ENCODE measurements at regions not wholly inside any gene's neighbourhood (a gene's known extent, or its start where the extent isn't known, plus 50 kb on each side); places are given as distances from the start of the nearest gene placed in this dataset.
A peak's percentile ranks its signal among the peaks of the same experiment; 100 is the strongest.

- DNase-seq: no peak
Measured at GRCh38 chr19:30672926-30673325, 300.7 kb downstream of the ZNF536 start.

DNA sequence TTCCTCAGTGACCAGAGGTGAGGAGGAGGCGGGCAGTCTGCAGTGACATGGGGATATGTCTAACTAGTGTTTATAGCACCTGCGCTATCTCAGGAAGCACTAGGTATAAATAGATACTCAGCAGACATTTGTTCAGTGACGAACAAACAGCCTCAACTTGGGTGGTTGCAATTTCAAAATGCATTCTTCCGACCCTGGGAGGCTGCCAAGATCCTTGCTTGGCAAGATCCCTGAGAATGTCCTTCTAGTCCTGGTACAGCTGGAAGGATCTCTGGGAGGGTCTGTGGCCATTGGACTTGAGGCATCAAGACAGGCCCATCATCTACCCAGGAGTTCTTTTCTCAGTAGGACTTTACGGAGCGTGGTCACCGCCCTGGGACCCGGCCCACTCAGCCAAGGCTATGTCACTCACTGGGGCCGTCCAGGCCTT lies 299.5 kb downstream of the ZNF536 start:
- DNase-seq: no peak

- no peak for DNase-seq
Measured at GRCh38 chr19:30671367-30671619, 299.1 kb downstream of the ZNF536 start.

DNA sequence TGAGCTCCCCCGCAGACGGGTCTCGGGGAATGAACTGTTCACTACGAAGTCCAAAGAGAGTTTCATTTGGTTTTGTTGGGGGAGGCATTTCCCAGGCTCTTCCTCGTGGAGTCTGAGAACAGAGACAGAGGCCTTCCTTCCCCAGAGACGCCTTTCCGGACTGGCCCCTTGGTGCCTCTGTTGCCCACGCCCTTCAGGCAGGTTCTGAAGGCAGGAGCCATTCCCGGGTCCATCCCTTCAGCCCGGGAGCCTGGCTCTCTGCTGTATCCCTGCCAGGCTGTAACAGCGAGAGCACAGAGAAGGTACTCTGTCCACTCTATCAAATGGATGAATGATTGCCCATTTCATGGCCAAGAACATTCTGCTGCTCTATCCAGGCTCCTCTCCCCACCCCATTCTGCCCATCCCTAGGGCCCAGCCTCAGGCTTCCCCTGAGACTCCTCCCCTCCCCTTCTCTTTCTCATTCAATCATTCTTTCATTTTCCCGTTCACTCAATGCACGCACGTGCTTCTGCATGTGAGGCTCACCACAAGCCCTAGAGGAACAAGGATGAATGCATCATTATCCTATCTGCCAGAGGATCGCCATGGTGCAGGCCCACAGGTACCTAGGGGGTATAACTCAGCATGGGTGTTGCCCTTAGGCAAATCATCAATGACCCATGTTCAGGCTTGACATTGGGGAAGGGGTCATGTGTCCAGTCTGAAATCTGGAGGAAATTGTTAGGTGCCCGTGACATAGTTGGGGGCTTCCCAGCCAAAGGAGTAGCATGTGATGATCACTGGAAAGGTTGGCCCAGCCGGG lies 298.6 kb downstream of the ZNF536 start:
- no peak for DNase-seq

DNA sequence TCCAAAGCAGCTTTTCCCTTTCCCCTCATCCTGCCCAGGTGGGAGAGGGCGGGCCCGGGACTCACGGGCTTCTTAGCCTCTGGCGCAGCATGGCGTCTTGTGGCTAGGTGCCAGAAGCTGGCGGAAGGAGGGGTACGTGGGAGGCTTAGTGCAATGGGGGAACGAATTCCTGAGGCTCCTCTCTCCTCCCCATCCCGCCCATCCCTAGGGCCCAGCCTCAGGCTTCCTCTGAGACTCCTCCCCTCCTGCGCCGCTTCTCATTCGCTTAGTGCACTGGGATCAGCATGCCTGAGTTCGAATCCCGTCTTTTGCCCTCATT lies 297.8 kb downstream of the ZNF536 start:
- DNase-seq: no peak

- peak; percentile 42 for DNase-seq
Measured at GRCh38 chr19:30669329-30670010, 297.3 kb downstream of the ZNF536 start.

GRCh38 chr19:30668521-30669155 lies 296.5 kb downstream of the ZNF536 start:
- no peak for DNase-seq

- DNase-seq: no peak
Measured at GRCh38 chr19:30667746-30668145, 295.6 kb downstream of the ZNF536 start.

DNA sequence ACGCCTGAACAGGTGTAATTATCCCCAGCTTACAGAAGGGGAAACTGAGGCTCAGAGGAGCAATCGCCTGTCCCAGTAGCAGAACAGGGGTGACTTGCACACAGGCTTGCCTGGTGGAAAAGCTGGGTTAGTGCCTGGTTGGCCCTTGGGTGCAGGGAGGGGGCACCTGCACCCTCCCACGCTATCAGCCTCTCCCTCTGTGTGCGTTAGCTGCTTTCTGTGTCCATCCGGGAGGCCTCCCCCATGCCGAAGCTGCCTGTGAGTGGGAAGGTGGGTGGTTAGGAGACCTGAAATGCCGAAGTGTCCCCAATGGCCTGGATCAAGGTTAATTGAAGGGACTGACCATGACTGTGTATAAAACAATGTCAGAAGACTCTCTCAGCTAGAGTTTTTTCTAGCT lies 295.0 kb downstream of the ZNF536 start:
- DNase-seq: no peak

DNA sequence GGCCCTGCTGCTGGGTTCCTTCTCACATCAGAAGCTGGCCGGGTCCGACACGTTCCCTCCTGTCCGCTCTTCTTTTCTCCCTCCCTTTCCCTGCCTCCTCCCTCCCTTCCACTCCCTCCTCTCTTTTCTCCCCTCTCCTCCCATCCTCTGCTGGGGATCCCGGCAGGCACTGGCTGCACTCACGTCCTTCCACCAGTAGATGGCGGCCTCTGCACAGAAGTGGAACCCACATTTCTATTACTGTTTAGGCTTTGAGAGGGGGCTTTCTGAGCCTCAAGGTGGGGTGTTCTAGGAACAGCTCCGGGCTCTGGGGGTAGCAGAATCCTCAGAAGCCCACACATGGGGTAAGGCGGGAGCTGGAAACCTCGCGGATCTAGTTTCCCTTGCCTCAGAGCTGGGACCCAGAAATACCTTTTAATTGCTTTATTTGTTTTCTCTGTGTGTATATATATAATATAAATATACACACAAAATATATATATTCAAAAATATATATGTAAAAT lies 294.2 kb downstream of the ZNF536 start:
- DNase-seq: peak; percentile 32

GRCh38 chr19:30665449-30665848 lies 293.3 kb downstream of the ZNF536 start:
- no peak for DNase-seq

DNA sequence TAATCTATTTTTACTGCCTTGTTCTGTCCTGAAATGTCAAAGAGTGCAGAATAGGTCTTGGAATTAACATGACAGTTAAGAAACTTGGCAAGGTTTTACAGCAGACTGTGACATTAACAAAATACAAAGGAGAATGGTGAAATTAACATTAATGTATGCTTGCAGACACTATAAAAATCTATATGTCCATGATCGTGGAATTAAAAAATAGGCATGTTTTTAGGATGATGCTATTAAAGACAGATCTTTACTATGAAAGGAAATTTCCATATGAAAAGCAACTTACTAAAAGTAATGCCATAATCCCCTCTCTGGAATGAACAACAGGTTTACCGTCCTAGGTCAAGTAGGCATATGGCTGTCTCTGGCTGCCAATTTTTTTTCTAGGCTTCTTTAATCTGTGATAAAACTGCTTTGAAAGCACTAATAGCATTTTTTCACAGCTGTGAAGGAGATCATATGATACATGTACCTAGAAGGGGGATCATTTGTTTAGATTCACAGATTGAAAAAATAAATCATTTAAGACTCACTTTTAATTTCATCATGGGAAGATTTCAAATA lies 291.5 kb downstream of the ZNF536 start:
- DNase-seq: no peak

- no peak for DNase-seq
Measured at GRCh38 chr19:30662211-30662861, 290.2 kb downstream of the ZNF536 start.

DNA sequence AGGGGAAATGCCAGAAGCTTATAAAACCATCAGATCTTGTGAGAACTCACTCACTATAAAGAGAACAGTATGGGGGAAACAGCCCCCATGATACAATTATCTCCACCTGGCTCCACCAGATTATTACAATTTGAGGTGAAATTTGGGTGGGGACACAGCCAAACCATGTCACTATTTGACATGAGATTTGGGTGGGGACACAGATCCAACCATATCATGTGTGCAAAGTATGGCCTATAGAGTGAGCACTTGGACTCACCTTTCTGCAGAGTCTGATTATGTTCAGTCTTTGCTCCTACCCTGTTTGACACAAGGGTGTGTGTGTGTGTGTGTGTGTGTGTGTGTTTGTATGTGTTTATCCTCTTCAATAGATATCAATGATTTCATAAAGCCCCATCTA lies 287.5 kb downstream of the ZNF536 start:
- DNase-seq: no peak

- DNase-seq: no peak
Measured at GRCh38 chr19:30656520-30657100, 284.4 kb downstream of the ZNF536 start.

DNA sequence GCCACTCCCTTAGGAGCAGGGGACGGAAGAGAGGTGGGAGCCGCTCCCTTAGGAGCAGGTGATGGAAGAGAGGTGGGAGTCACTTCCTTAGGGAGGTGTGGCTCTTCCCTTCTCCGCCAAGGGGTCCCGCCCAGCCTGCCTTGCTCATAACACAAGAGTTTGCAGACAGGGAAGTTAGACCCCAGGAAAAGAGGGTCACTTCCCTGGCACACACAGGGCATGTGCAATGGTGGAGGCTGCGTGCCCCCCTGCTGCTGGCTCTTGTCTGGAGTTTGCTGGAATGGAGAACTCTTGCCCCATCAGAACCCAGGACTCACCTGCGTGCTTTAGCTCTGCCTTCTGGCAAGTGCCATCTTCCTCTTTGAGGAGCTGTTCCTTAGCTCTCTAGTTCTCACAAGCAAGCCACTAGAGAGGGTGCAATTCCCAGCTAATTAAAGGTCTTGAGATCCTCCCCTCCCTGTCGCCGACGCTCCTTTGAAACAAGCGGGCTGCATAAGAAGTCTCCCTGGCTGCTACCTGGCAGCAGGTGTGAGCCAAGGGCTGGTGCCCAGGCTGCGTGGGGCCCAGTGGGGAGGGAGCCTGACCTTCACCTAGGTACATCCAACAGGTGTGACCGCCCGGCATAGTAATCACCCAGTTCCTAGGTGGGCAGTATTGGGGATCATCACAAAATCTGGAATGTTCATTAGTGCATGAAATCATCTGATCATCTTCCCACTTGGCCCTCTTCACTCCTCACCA lies 281.6 kb downstream of the ZNF536 start:
- no peak for DNase-seq

DNA sequence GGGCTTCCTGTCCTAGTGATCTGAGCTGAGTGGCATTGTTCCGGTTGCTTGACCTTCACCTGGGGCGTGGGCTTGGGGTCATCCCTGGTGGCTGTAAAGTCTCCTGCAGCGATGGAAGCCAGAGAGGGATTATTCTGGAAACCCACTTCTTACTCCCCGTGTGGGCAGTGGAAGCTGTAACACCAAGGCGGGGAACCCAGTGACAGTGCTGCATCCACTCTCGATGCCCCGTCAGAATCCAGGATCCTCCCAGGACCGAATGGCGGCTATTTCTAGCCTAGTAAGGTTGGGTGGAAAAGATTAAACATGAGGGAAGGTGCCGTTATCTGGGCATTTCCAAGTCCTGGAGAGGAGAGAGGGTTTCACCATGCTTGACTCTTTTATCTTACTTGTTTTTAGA lies 280.6 kb downstream of the ZNF536 start:
- DNase-seq: no peak

GRCh38 chr19:30651691-30652090 lies 279.5 kb downstream of the ZNF536 start:
- DNase-seq: no peak

DNA sequence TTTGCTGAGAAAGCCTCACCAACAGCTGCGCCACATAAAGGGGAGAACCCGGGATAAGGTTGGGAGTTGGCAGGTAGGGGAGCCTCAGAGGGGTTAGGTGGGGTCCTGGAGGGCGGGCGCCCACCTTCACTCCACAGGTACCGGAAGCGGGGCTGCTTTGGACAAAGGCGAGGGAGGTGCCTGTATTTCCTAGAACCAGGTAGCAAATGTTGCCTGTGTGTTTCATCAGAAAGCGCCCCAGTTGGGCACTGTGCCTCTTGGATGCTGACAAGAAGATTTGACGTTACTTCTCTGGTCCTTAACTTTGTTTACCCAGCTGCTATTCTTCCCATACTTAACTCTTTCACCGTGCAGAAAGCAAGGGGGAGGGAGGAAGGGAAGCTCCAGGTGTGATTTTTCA lies 278.9 kb downstream of the ZNF536 start:
- no peak for DNase-seq

- DNase-seq: peak; percentile 58
Measured at GRCh38 chr19:30649934-30650614, 277.9 kb downstream of the ZNF536 start.
